ENCODE measurements at regions not wholly inside any gene's neighbourhood (a gene's known extent, or its start where the extent isn't known, plus 50 kb on each side); places are given as distances from the start of the nearest gene placed in this dataset.

DNA sequence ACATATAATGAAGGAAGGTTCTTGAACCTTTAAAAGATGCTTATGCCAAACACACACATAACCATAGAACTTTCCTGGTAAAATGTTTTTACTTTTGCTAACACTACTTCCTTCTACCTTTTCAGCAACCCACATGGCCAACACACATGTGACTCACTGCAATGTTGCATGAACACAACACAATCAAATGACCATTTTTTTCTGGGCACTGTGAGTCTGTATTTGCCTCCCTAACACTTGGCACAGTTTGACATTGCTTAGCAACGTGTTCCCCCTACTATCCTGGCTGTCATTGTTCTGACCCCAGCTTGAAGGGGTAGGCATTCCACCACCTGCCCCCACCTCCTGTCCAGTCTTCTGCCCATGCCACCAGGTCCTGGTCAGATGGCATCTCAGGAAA, 169.4 kb upstream of the PRNP start:
- TF ChIP-seq, protein P1, sequence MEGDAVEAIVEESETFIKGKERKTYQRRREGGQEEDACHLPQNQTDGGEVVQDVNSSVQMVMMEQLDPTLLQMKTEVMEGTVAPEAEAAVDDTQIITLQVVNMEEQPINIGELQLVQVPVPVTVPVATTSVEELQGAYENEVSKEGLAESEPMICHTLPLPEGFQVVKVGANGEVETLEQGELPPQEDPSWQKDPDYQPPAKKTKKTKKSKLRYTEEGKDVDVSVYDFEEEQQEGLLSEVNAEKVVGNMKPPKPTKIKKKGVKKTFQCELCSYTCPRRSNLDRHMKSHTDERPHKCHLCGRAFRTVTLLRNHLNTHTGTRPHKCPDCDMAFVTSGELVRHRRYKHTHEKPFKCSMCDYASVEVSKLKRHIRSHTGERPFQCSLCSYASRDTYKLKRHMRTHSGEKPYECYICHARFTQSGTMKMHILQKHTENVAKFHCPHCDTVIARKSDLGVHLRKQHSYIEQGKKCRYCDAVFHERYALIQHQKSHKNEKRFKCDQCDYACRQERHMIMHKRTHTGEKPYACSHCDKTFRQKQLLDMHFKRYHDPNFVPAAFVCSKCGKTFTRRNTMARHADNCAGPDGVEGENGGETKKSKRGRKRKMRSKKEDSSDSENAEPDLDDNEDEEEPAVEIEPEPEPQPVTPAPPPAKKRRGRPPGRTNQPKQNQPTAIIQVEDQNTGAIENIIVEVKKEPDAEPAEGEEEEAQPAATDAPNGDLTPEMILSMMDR (IDR thresholded peaks at IDR 0.05; ENCODE audit: unreplicated experiment in 3 of 3) = no peak
- H3K36me3 Mint-ChIP-seq (ENCODE audit: low read depth) = no peaks in the 10 kb centered on the region
- no peaks in the 10 kb centered on the region for H3K4me1 Mint-ChIP-seq
- no peak overlapping the region for H3K4me3 Mint-ChIP-seq
- H3K9me3 Mint-ChIP-seq = no peaks in the 10 kb centered on the region
- H3K27me3 Mint-ChIP-seq (ENCODE audit: low read depth) = peaks cover 9% of the 10 kb centered on the region
- H3K27ac Mint-ChIP-seq = no peak overlapping the region

DNA sequence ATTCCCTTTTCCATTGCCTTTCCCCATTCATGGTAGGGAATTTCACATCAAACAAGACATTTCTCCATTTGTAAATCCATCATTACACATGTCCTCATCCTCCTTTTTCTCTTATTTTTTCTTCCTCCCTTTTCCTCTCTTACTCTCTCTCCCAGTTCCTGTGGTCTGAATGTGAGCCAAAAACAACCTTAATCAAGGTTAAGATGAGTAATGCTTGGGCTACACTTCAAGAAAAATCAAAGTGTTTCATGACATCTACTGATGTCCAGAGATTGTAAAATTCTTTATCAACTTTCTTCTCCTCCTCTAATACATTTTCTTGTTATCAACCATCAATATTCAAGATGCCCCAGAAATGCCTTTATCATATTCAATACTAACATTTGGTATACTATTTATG, 172.5 kb upstream of the PRNP start:
- no peak overlapping the region for H3K4me3 Mint-ChIP-seq
- H3K9me3 Mint-ChIP-seq = peaks cover 2% of the 10 kb centered on the region
- TF ChIP-seq, protein P1 (IDR thresholded peaks at IDR 0.05; ENCODE audit: unreplicated experiment in 3 of 3) = no peak
- peaks cover 14% of the 10 kb centered on the region for H3K27me3 Mint-ChIP-seq (ENCODE audit: low read depth)
- no peaks in the 10 kb centered on the region for H3K36me3 Mint-ChIP-seq (ENCODE audit: low read depth)
- H3K27ac Mint-ChIP-seq = no peak overlapping the region
- H3K4me1 Mint-ChIP-seq = no peaks in the 10 kb centered on the region

DNA sequence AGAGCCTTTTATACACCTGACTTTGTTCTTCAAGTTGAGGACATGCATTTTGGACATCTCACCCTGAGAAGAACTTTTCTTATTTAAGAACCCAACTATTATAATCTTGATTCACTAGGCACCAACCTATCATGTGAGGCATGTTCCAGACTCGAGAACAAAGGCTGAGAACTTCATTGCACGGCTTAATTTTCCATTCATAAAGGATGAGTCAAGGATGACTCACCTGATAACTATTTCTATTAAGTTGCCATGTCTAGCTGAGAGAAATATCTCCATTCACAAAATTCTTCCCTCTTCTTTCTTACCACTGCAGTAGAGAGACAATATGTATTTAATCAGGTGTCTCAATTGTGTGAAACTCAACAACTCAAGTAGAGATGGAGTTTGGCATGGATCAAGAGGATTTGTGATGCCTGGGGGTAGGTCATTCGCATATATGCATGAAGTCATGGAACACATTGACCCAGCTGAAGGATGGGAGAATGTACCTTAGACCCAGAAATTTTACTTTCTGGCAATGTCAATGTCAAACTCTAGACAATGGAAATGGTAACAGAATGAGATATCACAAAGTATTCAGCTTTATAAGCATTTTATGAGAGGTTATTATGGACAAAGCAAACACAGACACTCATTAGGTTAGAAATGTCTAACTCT, 173.2 kb upstream of the PRNP start:
- H3K36me3 Mint-ChIP-seq (ENCODE audit: low read depth) = peaks cover 1% of the 10 kb centered on the region
- H3K4me1 Mint-ChIP-seq = no peaks in the 10 kb centered on the region
- H3K9me3 Mint-ChIP-seq = peaks cover 2% of the 10 kb centered on the region
- no peak overlapping the region for H3K4me3 Mint-ChIP-seq
- H3K27ac Mint-ChIP-seq = no peak overlapping the region
- TF ChIP-seq, protein P1 (IDR thresholded peaks at IDR 0.05; ENCODE audit: unreplicated experiment in 3 of 3) = no peak
- H3K27me3 Mint-ChIP-seq (ENCODE audit: low read depth) = peaks cover 14% of the 10 kb centered on the region

DNA sequence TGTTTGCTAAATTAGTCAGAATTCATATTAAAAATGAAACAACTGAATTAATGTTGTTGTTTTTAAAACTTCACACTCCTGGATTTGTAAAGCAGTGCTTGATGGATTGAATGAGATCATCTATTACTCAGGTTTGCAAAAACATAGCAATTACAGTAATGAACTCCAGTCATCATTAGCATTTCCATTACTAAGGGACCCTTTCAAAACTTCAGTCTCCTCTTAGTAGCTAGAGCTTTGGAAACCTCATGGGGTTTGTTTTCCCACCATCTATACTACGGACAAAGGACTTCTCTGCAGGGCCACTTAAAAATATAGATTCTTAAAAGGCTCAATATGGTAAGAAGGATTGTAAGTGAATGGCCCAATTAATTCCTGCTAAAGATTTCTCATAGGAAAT, 174.5 kb upstream of the PRNP start:
- TF ChIP-seq, protein P1 (IDR thresholded peaks at IDR 0.05; ENCODE audit: unreplicated experiment in 3 of 3) = no peak
- peaks cover 18% of the 10 kb centered on the region for H3K27me3 Mint-ChIP-seq (ENCODE audit: low read depth)
- H3K4me1 Mint-ChIP-seq = no peaks in the 10 kb centered on the region
- no peak overlapping the region for H3K4me3 Mint-ChIP-seq
- H3K36me3 Mint-ChIP-seq (ENCODE audit: low read depth) = peaks cover 6% of the 10 kb centered on the region
- H3K27ac Mint-ChIP-seq = no peak overlapping the region
- peaks cover 2% of the 10 kb centered on the region for H3K9me3 Mint-ChIP-seq

DNA sequence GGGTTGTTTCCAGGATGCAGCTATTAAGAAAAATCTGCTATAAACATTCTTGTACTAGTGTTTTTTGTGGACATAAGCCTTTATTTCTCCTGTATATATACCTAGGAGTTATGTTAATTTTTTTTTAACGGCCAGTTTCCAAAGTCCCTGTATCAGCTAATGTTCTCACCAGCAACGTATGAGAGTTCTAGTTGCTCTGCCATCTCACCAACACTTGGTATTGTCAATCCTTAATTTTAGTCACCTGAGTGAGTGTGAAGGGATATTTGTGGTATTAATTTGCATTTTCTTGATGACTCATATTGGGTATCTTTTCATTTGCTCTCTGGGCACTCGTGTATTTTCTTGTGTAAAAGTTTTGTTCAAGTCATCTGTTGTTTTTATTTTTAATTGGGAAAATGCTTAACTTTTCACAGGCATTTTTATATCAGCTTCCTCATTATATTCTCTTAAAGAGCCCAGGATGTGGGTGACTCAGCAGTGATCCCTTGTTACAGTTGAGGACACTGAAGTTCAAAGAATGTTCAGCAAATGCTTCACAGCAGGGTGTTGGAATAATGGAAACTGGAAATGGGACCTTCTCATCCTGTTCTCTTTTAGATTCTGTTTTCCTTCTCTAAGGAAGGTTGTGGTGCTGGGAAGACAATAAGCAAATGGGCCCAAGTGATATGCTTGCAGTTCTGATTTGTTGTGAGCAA, 176.3 kb upstream of the PRNP start:
- Mint-ChIP-seq H3K4me1 (no peaks in the 10 kb centered on the region), H3K27me3 (ENCODE audit: low read depth) (peaks cover 18% of the 10 kb centered on the region), H3K27ac (no peak overlapping the region), H3K36me3 (ENCODE audit: low read depth) (peaks cover 6% of the 10 kb centered on the region), H3K9me3 (peaks cover 2% of the 10 kb centered on the region), H3K4me3 (no peak overlapping the region)
- TF ChIP-seq, protein P1 (IDR thresholded peaks at IDR 0.05; ENCODE audit: unreplicated experiment in 3 of 3) = no peak

DNA sequence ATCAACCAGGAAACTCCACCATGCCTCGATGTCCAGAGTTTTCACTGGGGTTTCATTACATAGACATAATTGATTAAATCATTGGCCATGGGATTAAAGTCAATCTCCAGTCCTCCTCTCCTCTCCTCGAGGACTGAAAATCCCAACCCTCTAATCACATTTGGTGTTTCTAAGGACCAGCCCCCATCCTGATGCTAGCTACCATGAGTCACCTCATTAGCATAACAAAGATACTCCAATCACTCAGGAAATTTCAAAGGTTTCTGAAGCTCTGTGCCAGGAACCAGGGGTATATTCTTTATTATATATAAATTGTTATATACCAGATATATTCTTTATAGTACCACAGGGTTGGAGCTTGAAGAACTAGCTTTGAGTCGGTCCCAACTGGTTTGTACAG, 177.5 kb upstream of the PRNP start:
- TF ChIP-seq, protein P1 (IDR thresholded peaks at IDR 0.05; ENCODE audit: unreplicated experiment in 3 of 3) = no peak
- H3K36me3 Mint-ChIP-seq (ENCODE audit: low read depth) = peaks cover 6% of the 10 kb centered on the region
- no peak overlapping the region for H3K27ac Mint-ChIP-seq
- H3K4me3 Mint-ChIP-seq = no peak overlapping the region
- H3K27me3 Mint-ChIP-seq (ENCODE audit: low read depth) = peaks cover 25% of the 10 kb centered on the region
- no peaks in the 10 kb centered on the region for H3K4me1 Mint-ChIP-seq
- H3K9me3 Mint-ChIP-seq = peaks cover 2% of the 10 kb centered on the region
